Thyroid gland (tissue), 4 donors: ENCODE measurements at regions not wholly inside any gene's neighbourhood (a gene's known extent, or its start where the extent isn't known, plus 50 kb on each side); places are given as distances from the start of the nearest gene placed in this dataset.

Experiments
- DNase-seq, 2 donors: peaks; one replicate each; pipeline ENCODE4 v3.0.0-alpha.2; 2019
- H3K27ac ChIP-seq, 3 donors: fragments of 200-600 bp; sonication (generic); 1 replicate in 2 of 3; 2 replicates in 1 of 3; pipeline ENCODE4 v1.5.1; 2016 to 2019; ENCODE audit warnings: mild to moderate bottlenecking in 1 of 3, moderate library complexity in 1 of 3
- H3K27me3 ChIP-seq: fragments of 200-600 bp; sonication (generic); one replicate; pipeline ENCODE4 v1.5.1; 2019
- H3K36me3 ChIP-seq, 2 donors: fragments of 200-600 bp; sonication (generic); one replicate each; pipeline ENCODE4 v1.5.1; 2016 to 2019
- H3K4me1 ChIP-seq, 2 donors: fragments of 200-600 bp; sonication (generic); one replicate each; pipeline ENCODE4 v1.5.1; 2017 to 2019
- H3K4me3 ChIP-seq, 3 donors: fragments of 200-600 bp; sonication (generic); replicated peaks in 1 of 3; 1 replicate in 2 of 3; 2 replicates in 1 of 3; pipeline ENCODE4 v1.5.1; 2016; ENCODE audit warnings: mild to moderate bottlenecking in 1 of 3
- H3K9me3 ChIP-seq: fragments of 200-600 bp; sonication (generic); one replicate; pipeline ENCODE4 v1.5.1; 2017
- CTCF ChIP-seq, 6 experiments: fragments of 200-600 bp in 3 of 6; fragments of 450-650 bp in 3 of 6; sonication (generic) in 3 of 6; IDR thresholded peaks; one replicate each; pipeline ENCODE4 v1.5.1; 2016 to 2019; ENCODE audit warnings: antibody characterized with exemption in 6 of 6, mild to moderate bottlenecking in 2 of 6, inconsistent platforms in 1 of 6, moderate library complexity in 1 of 6
- POLR2A ChIP-seq, 2 donors: fragments of 450-650 bp; IDR thresholded peaks; one replicate each; pipeline ENCODE4 v1.6.1; 2017; ENCODE audit warnings: antibody characterized with exemption in 2 of 2, mild to moderate bottlenecking in 2 of 2, moderate library complexity in 1 of 2
- WGBS, 2 donors: methylation state at CpG; one replicate each; pipeline ENCODE4 v1.1.5; 2017; 5-methylcytosine and 5-hydroxymethylcytosine counted together
- intact Hi-C: fragments of 100-400 bp; cut with DNase I; formaldehyde crosslinking; loops from one replicate; pipeline ENCODE4 v1.15.1; 2023

GRCh38 chr10:3404381-3404780 lies 231.8 kb upstream of the PITRM1 start:
- Histone ChIP-seq H3K4me1 (no peaks in the 10 kb centered on the region), H3K27me3 (no peaks in the 10 kb centered on the region), H3K4me3 (no peak overlapping the region), H3K27ac (no peak overlapping the region), H3K9me3 (no peaks in the 10 kb centered on the region), H3K36me3 (no peaks in the 10 kb centered on the region)
- DNase-seq, result no peak
- 92 to 94% methylated on average over 15 of the region's 15 CpGs for WGBS, 2 donors
- intact Hi-C loops, result no loop called here
- no peak for TF ChIP-seq POLR2A (IDR thresholded peaks at IDR 0.05)
- no peak for TF ChIP-seq CTCF (IDR thresholded peaks at IDR 0.05)

- Histone ChIP-seq H3K27ac (no peak overlapping the region), H3K4me1 (no peaks in the 10 kb centered on the region), H3K27me3 (no peaks in the 10 kb centered on the region), H3K4me3 (no peak overlapping the region), H3K9me3 (no peaks in the 10 kb centered on the region), H3K36me3 (no peaks in the 10 kb centered on the region)
- 89 to 91% methylated on average over 10 of the region's 10 CpGs for WGBS, 2 donors
- intact Hi-C loops, result no loop called here
- DNase-seq, result no peak
- no peak for TF ChIP-seq POLR2A (IDR thresholded peaks at IDR 0.05)
- TF ChIP-seq CTCF (IDR thresholded peaks at IDR 0.05), result no peak
These were observed 229.7 kb upstream of the PITRM1 start for GRCh38 chr10:3402187-3402751.

DNA sequence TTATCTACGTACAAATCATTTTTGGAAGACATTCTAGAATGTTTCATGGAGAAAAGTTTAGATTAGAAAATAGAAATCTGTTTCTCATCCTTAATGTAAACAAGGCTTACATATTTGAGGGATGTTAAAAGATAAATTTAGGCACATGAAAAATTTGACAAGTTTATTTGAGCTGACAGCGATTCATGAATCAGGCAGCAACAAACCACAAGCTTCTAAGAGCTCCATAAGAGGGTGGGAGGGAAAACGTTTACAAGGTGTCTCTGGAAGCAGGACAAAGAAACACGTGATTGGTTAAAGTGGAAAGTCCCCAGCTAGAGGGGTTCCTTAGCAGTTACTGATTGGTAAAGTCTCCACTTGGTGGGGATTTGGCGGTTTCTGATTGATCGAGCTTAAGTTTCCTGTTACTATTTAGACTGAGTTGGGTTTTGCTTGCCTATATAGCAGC lies 228.9 kb upstream of the PITRM1 start:
- Histone ChIP-seq H3K36me3 (no peaks in the 10 kb centered on the region), H3K27ac (no peak overlapping the region), H3K9me3 (no peaks in the 10 kb centered on the region), H3K4me3 (no peak overlapping the region), H3K27me3 (no peaks in the 10 kb centered on the region), H3K4me1 (no peaks in the 10 kb centered on the region)
- WGBS, 2 donors, result 76 to 85% methylated on average over 6 of the region's 6 CpGs
- no peak for DNase-seq
- no peak for TF ChIP-seq CTCF (IDR thresholded peaks at IDR 0.05)
- no peak for TF ChIP-seq POLR2A (IDR thresholded peaks at IDR 0.05)
- intact Hi-C loops, result no loop called here

DNA sequence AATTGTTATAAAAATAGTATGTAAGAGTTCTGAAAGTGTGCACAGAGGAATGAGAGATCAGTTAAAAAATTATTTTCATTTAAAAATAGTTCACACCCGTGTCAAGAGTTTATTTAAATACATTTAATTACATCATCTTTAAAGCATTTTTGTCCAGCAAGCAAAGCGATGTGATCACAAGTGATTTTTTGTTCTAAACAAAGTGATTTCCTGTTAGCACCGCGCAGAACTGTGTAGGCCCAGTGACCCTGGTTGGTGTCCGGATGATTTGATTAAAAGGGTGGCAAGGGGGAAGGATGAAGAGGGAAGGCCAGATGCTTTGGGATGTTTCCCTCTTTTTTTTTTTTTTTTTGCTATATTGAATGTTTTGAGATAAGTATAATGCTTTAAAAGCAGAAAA lies 227.8 kb upstream of the PITRM1 start:
- H3K36me3 ChIP-seq, result no peaks in the 10 kb centered on the region
- no peaks in the 10 kb centered on the region for H3K27me3 ChIP-seq
- TF ChIP-seq CTCF (IDR thresholded peaks at IDR 0.05) (no peak), POLR2A (IDR thresholded peaks at IDR 0.05) (no peak)
- no peak overlapping the region for H3K27ac ChIP-seq
- no peak overlapping the region for H3K4me3 ChIP-seq
- no peaks in the 10 kb centered on the region for H3K4me1 ChIP-seq
- DNase-seq, result no peak
- WGBS, 2 donors, result 70 to 78% methylated on average over 5 of the region's 5 CpGs
- H3K9me3 ChIP-seq, result no peaks in the 10 kb centered on the region
- intact Hi-C loops, result no loop called here

DNA sequence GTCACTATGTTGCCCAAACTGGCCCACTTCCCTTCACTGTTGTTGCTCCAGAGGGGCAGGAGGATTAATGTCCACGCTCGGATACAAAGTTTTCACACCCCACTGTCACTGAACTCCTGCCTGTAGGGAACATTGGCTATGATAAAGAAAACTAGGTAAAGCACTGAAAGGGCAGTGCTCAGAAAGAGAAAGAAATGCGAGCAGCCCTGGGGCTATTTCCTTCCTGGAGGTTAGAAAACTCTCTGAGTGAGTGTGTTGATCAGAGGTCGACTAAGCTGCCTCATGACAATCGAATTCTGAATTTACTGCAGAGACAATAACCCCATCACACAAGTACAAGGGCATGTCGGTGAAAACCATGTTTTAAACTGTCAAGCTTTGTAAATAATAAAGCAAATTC lies 227.2 kb upstream of the PITRM1 start:
- no peaks in the 10 kb centered on the region for H3K9me3 ChIP-seq
- 60 to 64% methylated on average over 6 of the region's 6 CpGs for WGBS, 2 donors

More for the DNA sequence above, 227.2 kb upstream of the PITRM1 start:
- no peaks in the 10 kb centered on the region for H3K36me3 ChIP-seq
- no peaks in the 10 kb centered on the region for H3K4me1 ChIP-seq
- no peaks in the 10 kb centered on the region for H3K27me3 ChIP-seq
- intact Hi-C loops, result no loop called here
- no peak overlapping the region for H3K27ac ChIP-seq
- H3K4me3 ChIP-seq, result no peak overlapping the region
- TF ChIP-seq CTCF (IDR thresholded peaks at IDR 0.05) (no peak), POLR2A (IDR thresholded peaks at IDR 0.05) (no peak)
- no peak for DNase-seq
